ENCODE measurements at regions not wholly inside any gene's neighbourhood (a gene's known extent, or its start where the extent isn't known, plus 50 kb on each side); places are given as distances from the start of the nearest gene placed in this dataset.

- TF ChIP-seq CTCF (IDR thresholded peaks at IDR 0.05 in 4 of 5, conservative IDR thresholded peaks at IDR 0.05 in 1 of 5) (no peak), POLR2A (IDR thresholded peaks at IDR 0.05) (no peak)
Measured at GRCh38 chr5:165495829-165496380, 1990.5 kb downstream of the MAT2B start.

All from gastrocnemius medialis (tissue), 4 donors.